NCI-H128 (cell line): ENCODE measurements at regions not wholly inside any gene's neighbourhood (a gene's known extent, or its start where the extent isn't known, plus 50 kb on each side); places are given as distances from the start of the nearest gene placed in this dataset.

Experiments
- DNase-seq: peaks from one replicate; lab custom pipeline; 2025; ENCODE audit not compliant: unreplicated experiment; lab: John Stamatoyannopoulos, UW

- no peak for DNase-seq
These were observed 537.5 kb upstream of the CAMK1G start for GRCh38 chr1:209046058-209046417.

DNA sequence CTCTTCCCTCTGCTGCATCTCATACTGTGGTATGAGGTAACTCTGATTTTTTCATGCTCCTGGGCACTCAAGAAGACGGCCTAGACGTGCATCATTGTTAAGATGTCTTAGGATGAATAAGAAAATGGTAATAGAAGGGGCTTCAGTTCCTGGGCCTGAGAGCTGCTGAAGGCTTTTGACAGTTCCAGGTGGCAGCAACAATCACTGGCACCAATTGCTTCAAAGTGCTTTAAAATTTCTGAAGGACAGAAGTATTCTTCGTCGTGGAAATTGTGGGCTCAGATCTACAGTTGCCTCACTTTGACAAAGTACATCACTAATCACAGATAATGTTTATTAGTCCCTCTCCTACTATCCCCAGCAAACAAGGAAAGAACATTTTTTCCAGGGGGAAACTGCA lies 536.6 kb upstream of the CAMK1G start:
- DNase-seq, result no peak

GRCh38 chr1:209048941-209049669 lies 534.4 kb upstream of the CAMK1G start:
- no peak for DNase-seq

DNA sequence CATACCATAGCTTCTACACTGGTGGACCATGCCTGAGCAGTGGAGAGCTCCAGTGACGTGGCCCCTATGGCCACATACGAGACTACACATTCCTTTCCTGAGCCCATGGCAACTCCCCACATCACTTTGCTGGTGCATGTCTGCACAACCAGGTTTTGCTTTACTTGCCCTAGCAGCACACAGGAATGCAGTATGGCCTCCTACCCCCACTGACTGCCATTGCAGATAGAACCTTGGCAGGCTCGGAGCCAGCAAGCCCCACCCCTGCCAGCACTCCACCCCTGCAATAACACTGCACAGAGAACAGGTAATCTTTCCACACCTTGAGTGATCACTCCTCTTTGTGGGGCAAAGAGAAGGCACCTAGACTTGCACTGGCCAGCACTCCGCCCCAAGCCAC lies 531.9 kb upstream of the CAMK1G start:
- DNase-seq, result no peak

DNA sequence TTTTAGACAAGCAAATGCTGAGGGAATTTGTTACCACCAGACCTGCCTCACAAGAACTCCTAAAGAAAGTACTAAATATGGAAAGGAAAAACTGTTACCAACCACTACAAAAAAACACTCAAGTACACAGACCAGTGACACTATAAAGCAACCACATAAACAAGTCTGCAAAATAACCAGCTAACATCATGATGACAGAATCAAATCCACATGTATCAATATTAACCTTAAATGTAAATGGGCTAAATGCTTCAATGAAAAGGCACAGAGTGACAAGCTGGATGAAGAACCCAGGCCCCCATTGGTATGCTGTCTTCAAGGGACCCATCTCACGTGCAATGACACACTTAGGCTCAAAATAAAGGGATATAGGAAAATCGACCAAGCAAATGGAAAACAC lies 529.9 kb upstream of the CAMK1G start:
- DNase-seq, result no peak

GRCh38 chr1:209057083-209057482 lies 526.4 kb upstream of the CAMK1G start:
- DNase-seq, result no peak

DNA sequence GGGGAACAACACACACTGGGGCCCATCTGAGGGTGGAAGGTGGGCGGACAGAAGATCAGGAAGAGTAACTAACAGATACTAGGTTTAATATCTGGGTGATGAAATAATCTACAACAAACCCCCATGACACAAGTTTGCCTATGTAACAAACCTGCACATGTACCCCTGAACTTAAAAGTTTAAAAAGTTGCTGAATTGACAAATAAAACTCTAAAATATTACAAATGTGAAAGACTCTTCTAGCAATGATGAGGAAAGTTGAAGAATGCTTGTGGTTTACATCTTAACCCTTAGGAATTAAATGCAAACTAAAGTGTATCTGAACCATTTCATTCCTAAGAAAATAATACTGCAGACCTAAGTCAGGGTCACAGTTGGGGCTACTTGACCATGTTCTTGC lies 525.6 kb upstream of the CAMK1G start:
- DNase-seq, result no peak

- no peak for DNase-seq
These were observed 524.1 kb upstream of the CAMK1G start for GRCh38 chr1:209059376-209059775.

DNA sequence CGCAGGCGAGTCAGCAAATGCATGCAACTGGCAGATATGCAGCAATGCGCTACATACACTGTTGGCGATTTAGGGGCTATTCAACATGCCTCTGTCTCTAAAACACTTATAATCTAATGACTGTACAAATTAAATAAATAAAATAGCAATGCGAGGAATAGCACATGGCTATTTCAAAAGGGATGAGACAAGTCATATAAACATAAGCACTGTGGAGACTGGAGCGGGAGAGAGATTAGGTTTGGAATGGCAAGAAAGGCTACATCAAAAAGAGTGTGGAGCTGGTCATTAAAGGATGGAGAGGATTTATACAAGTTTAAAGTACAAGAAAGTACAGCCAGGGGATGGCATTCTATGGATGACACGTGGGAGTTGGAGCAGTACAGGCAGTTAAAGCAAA lies 523.5 kb upstream of the CAMK1G start:
- no peak for DNase-seq

DNA sequence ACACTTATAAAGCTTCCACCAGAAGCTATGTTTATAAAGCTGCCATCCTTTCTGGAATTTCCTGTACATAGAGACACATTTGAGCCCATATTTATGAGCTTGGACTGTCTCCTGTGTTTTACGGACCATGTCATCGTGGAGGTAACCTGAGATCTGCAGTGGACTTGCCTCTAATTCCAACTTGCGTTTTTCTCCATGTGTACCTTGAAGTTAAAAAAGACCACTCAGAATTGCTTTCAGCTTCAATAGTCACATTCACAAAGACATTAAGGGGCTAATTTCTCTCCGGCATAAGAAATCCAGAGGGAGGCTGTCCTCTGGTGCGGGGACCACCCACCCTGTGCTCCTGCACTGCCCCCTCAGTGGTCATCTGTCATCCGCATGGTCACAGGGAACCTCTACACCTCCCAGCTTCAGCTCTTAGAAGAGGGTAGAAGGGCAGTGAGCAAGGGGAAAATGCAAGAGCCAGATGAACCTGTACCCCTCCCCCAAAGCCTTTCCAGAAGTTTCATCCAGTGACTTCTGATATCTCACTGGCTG lies 521.4 kb upstream of the CAMK1G start:
- no peak for DNase-seq

DNA sequence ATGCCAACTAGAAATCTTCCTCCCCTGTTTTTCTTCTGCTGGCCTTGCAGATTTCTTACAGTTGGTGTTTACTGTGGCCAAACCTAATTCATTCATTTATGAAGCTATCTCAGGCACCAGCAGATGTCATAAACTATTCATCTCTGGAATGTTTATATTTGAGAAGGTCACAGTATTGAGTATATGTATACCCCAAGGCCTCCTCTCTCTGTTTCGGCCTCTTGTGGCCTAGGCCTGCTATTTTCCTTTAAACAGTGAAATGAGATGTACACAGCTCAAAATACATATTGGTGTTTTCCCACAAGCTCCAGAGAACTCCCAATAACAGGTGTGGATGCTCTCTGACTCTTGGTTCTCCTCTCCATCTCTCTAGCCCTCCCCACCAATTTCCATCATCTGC lies 520.7 kb upstream of the CAMK1G start:
- DNase-seq, result no peak

- no peak for DNase-seq
These were observed 519.5 kb upstream of the CAMK1G start for GRCh38 chr1:209063767-209064659.

DNA sequence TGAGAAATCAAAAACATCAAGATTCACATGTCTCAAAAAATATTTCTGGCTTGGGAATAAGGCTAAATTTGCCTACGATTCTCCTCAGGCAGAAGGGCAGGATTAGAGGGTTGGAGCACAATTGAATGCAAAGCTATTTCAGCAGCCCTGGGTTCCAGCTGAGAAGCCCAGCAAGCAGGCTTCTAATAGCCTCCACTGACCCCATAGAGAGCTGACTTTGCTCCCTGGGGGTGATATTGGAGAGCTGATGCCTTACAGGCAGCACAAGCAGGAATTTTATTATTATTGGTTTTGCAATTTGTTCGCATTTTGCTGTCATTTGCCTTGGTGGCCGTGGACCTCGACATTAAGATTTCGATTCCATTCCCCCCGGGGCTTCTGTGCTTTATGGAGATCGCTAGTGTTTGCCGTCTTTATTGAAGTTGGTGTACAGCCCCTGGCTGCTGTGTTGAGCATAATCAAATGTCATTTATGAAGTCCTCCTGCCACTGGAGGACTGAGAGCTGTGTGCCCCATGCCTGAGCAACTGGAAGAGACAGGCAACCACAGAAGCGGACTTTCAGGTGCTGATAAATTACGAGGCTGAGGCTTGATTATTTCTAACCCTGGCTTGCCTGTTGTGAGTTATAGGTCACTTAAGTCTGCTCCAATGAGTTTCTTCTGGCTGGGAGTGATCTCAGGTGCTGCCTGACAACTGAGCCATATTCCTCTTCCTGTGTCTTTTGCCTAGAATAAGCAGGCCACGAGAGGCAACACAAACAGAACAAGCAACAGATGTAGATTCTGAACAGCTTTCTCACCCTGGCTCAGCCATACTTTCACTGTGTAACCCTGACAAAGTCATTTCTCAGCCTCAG lies 518.4 kb upstream of the CAMK1G start:
- no peak for DNase-seq

- no peak for DNase-seq
These were observed 511.0 kb upstream of the CAMK1G start for GRCh38 chr1:209072481-209072880.

- DNase-seq, result no peak
These were observed 509.6 kb upstream of the CAMK1G start for GRCh38 chr1:209073879-209074278.

GRCh38 chr1:209074575-209075250 lies 508.8 kb upstream of the CAMK1G start:
- no peak for DNase-seq

- no peak for DNase-seq
These were observed 506.8 kb upstream of the CAMK1G start for GRCh38 chr1:209076688-209077087.

- no peak for DNase-seq
These were observed 503.2 kb upstream of the CAMK1G start for GRCh38 chr1:209080170-209080781.

DNA sequence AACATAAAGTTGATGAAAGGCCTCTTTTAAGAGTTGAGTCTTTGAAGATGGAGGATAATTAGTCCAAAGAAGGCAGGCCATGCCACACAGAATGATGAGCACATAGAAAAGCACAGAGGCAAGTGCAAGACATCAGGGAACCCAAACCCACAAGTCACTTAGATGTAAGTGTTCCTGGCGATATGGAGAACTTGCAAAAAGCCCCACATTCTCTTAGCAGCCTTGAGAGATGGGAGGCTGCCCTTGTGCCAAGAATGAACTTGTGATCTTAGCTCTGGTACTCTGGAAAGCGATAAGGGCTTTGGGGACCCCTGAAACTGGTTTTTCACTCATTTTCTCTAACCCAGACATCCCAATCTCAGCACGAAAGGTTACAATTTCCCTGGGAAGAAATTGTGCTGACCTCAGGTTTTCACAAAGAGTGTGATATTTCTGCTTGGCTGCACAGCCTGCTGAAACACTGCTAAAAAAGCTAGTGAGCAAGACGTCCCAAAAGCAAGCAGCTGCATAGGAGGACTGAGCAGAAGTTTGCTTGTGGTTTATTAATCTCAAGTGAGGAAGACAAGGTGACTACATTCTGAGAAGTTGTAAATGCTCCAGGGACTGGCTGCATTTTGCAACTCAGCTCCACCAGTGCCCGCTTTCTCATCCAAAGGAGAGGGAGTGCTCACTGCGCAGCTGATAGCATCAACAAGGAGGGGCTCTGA lies 496.9 kb upstream of the CAMK1G start:
- no peak for DNase-seq

GRCh38 chr1:209094384-209094783 lies 489.1 kb upstream of the CAMK1G start:
- DNase-seq, result no peak
